ENCODE measurements at regions not wholly inside any gene's neighbourhood (a gene's known extent, or its start where the extent isn't known, plus 50 kb on each side); places are given as distances from the start of the nearest gene placed in this dataset.

DNA sequence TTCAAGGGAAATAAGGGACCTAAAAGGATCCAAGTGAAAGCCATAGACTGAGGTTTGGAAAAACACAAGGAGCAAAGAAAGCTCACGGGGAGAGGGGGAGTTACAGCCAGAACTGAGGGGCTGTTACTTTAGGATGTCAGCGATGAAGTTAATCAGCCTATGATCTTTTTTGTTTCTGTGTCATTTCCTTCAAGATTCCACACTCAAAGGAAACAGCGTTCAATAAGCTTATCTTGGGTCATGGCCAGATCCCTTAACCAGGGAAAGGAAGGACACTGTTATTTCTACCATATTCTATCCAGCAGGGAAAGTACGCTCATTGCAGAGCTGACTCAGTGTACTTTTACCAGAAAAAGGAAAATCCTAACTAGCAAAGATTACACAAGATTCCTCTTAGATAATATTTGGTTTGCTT, 132.8 kb downstream of the PFDN4 start:
- TF ChIP-seq, protein P1, sequence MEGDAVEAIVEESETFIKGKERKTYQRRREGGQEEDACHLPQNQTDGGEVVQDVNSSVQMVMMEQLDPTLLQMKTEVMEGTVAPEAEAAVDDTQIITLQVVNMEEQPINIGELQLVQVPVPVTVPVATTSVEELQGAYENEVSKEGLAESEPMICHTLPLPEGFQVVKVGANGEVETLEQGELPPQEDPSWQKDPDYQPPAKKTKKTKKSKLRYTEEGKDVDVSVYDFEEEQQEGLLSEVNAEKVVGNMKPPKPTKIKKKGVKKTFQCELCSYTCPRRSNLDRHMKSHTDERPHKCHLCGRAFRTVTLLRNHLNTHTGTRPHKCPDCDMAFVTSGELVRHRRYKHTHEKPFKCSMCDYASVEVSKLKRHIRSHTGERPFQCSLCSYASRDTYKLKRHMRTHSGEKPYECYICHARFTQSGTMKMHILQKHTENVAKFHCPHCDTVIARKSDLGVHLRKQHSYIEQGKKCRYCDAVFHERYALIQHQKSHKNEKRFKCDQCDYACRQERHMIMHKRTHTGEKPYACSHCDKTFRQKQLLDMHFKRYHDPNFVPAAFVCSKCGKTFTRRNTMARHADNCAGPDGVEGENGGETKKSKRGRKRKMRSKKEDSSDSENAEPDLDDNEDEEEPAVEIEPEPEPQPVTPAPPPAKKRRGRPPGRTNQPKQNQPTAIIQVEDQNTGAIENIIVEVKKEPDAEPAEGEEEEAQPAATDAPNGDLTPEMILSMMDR (IDR thresholded peaks at IDR 0.05; ENCODE audit: borderline replicate concordance, extremely low read depth, low read length, poor library complexity, severe bottlenecking), result no peak
- no peak for TF ChIP-seq EZH2 (IDR thresholded peaks at IDR 0.05; ENCODE audit: borderline replicate concordance, low read depth, low read length, severe bottlenecking)

Data from DND-41 (cell line).